Muscle of leg (tissue), 3 donors: ENCODE measurements at regions not wholly inside any gene's neighbourhood (a gene's known extent, or its start where the extent isn't known, plus 50 kb on each side); places are given as distances from the start of the nearest gene placed in this dataset.
"Not testable (repeated sequence)": the region's sequence is repeated elsewhere in the genome, so short reads cannot be mapped to it uniquely, and the experiment has no call there.

Experiments used
- DNase-seq: peaks from one replicate; pipeline ENCODE4 v3.0.0; 2013
- H3K27ac ChIP-seq: one replicate; pipeline ENCODE4 v1.5.1; 2013; ENCODE audit warnings: mild to moderate bottlenecking, low read length, control low read depth
- H3K27me3 ChIP-seq: one replicate; pipeline ENCODE4 v1.6.1; 2013; ENCODE audit warnings: low read length; ENCODE audit not compliant: control insufficient read depth, insufficient read depth
- H3K36me3 ChIP-seq: one replicate; pipeline ENCODE4 v1.6.1; 2013; ENCODE audit warnings: low read length; ENCODE audit not compliant: control insufficient read depth, insufficient read depth
- H3K4me1 ChIP-seq: one replicate; pipeline ENCODE4 v1.6.1; 2013; ENCODE audit warnings: low read length; ENCODE audit not compliant: control insufficient read depth, insufficient read depth
- H3K4me3 ChIP-seq: one replicate; pipeline ENCODE4 v1.5.1; 2013; ENCODE audit warnings: low read length, control low read depth
- H3K9me3 ChIP-seq: replicated peaks from 2 replicates; pipeline ENCODE4 v1.6.1; 2013; ENCODE audit warnings: low read depth, low read length; ENCODE audit not compliant: control insufficient read depth
- WGBS: methylation state at CpG from one replicate; pipeline ENCODE4 v1.1.5; 2013; ENCODE audit warnings: missing lambda C conversion rate; ENCODE audit not compliant: insufficient coverage; 5-methylcytosine and 5-hydroxymethylcytosine counted together

- no peak overlapping the region for H3K27ac ChIP-seq
- DNase-seq = no peak
- no peaks in the 10 kb centered on the region for H3K36me3 ChIP-seq
- no peaks in the 10 kb centered on the region for H3K4me1 ChIP-seq
- no peaks in the 10 kb centered on the region for H3K9me3 ChIP-seq
- no peak overlapping the region for H3K4me3 ChIP-seq
- H3K27me3 ChIP-seq = no peaks in the 10 kb centered on the region
Observed at GRCh38 chr1:199585392-199585791, 442.1 kb upstream of the NR5A2 start.

DNA sequence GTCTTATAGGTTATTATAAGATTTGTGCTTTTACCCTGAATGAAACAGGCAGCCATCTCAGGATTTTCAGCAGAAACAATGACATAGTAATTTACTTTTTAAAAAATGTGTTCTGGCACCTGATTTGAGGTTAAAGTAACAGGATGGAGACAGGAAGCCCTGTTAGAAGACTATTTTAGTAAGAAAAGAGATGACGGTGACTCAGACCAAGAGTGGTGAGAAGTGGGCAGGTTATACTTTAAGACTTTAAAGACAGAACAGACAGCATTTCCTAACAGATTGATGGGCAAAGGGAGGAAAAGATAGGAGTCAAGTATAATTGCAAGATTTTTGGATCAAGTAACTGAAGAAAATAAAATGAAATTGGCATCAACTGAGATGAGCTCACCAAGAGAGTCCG is 436.8 kb upstream of the NR5A2 start:
- Histone ChIP-seq H3K27ac (no peak overlapping the region), H3K27me3 (no peaks in the 10 kb centered on the region), H3K36me3 (no peaks in the 10 kb centered on the region), H3K4me3 (no peak overlapping the region), H3K4me1 (no peaks in the 10 kb centered on the region), H3K9me3 (no peaks in the 10 kb centered on the region)
- no peak for DNase-seq
- 45% methylated on average over 2 of the region's 2 CpGs for WGBS

DNA sequence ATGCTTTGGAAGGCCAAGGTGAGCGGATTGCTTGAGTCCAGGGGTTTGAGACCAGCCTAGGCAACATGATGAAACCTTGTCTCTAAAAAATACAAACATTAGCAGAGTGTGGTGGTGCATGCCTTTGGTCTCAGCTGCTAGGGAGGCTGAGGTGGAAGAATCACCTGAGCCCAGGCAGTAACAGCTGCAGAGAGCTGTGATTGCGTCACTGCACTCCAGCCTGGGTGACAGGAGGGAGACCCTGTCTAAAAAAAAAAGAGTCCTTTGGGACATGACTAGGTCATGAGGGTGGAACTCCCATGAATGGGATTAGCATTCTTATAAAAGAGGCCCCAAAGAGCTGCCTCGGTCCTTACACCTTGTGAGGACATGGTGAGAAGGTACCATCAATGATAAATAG is 436.0 kb upstream of the NR5A2 start:
- Histone ChIP-seq H3K9me3 (no peaks in the 10 kb centered on the region), H3K36me3 (no peaks in the 10 kb centered on the region), H3K4me3 (no peak overlapping the region), H3K4me1 (no peaks in the 10 kb centered on the region), H3K27me3 (no peaks in the 10 kb centered on the region), H3K27ac (no peak overlapping the region)
- WGBS = 96% methylated on average over 2 of the region's 3 CpGs
- DNase-seq = no peak

DNA sequence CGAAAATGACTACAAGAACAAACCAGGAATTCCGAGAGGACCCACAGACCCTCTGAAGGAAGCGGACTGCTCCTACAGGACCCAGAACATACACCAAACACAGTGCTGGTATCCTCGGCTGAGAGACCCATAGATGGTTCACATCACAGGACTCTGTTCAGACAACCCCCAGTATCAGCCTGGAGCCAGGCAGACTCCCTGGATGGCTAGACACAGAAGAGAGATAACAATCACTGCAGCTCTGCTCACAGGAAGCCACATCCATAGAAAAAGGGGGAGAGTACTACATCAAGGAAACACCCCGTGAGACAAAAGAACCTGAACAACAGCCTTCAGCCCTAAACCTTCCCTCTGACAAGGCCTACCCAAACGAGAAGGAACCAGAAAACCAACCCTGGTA is 434.0 kb upstream of the NR5A2 start:
- Histone ChIP-seq H3K4me3 (no peak overlapping the region), H3K4me1 (no peaks in the 10 kb centered on the region), H3K27ac (no peak overlapping the region), H3K36me3 (no peaks in the 10 kb centered on the region), H3K27me3 (no peaks in the 10 kb centered on the region), H3K9me3 (no peaks in the 10 kb centered on the region)
- 100% methylated on average over 1 of the region's 6 CpGs for WGBS
- no peak for DNase-seq

DNA sequence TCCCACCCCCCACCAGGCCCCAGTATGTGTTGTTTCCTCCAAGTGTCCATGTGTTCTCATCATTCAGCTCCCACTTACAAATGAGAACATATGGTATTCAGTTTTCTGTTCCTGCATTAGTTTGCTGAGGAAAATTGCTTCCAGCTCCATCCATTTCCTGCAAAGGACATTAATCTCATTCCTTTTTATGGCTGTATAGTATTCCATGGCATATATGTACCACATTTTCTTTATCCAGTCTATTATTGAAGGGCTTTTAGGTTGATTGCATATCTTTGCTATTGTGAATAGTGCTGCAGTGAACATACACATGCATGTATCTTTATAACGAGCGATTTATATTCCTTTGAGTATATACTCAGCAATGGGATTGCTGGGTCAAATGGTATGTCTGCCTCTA is 431.1 kb upstream of the NR5A2 start:
- H3K4me1 ChIP-seq, H3K4me3 ChIP-seq, DNase-seq, H3K27ac ChIP-seq, H3K9me3 ChIP-seq, H3K27me3 ChIP-seq, H3K36me3 ChIP-seq: not testable (repeated sequence)
- no CpG with 5 or more reads among the region's 2 CpGs for WGBS

DNA sequence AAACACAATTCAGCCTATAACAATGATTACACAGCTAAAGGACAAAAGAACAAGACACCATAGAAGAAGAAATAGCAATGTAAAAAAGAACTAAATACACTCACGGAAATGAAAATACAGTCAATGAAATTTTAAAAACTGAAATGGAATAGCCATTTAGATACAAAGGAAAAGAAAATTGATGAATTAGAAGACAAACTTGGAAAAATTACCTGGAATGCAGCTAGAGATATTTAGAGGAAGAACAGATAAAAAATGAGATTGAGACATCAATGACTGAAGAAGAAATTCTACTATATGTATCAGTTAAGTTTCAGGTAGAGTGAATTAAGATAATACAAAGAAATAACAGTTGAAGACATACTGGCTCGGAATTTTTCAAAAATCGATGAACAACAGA is 430.4 kb upstream of the NR5A2 start:
- no peak for DNase-seq
- no peak overlapping the region for H3K4me3 ChIP-seq
- H3K36me3 ChIP-seq = no peaks in the 10 kb centered on the region
- H3K4me1 ChIP-seq = no peaks in the 10 kb centered on the region
- peaks cover 2% of the 10 kb centered on the region for H3K9me3 ChIP-seq
- no CpG with 5 or more reads among the region's 3 CpGs for WGBS
- no peak overlapping the region for H3K27ac ChIP-seq
- no peaks in the 10 kb centered on the region for H3K27me3 ChIP-seq

- DNase-seq = no peak
- H3K27ac ChIP-seq = no peak overlapping the region
- 100% methylated on average over 2 of the region's 4 CpGs for WGBS
- no peaks in the 10 kb centered on the region for H3K27me3 ChIP-seq
- no peaks in the 10 kb centered on the region for H3K36me3 ChIP-seq
- no peaks in the 10 kb centered on the region for H3K9me3 ChIP-seq
- no peak overlapping the region for H3K4me3 ChIP-seq
- H3K4me1 ChIP-seq = no peaks in the 10 kb centered on the region
Observed at GRCh38 chr1:199608414-199608813, 419.1 kb upstream of the NR5A2 start.

GRCh38 chr1:199612976-199613774 is 414.3 kb upstream of the NR5A2 start:
- WGBS = no CpG with 5 or more reads among the region's 6 CpGs

GRCh38 chr1:199616947-199617346 is 410.6 kb upstream of the NR5A2 start:
- DNase-seq = no peak
- no peaks in the 10 kb centered on the region for H3K4me1 ChIP-seq
- no peak overlapping the region for H3K4me3 ChIP-seq
- H3K36me3 ChIP-seq = no peaks in the 10 kb centered on the region
- H3K27ac ChIP-seq = no peak overlapping the region
- no CpG with 5 or more reads among the region's 1 CpG for WGBS
- no peaks in the 10 kb centered on the region for H3K9me3 ChIP-seq
- H3K27me3 ChIP-seq = no peaks in the 10 kb centered on the region

More at GRCh38 chr1:199612976-199613774, 414.3 kb upstream of the NR5A2 start:
- no peak overlapping the region for H3K27ac ChIP-seq
- no peaks in the 10 kb centered on the region for H3K27me3 ChIP-seq
- no peaks in the 10 kb centered on the region for H3K9me3 ChIP-seq
- no peaks in the 10 kb centered on the region for H3K4me1 ChIP-seq
- no peaks in the 10 kb centered on the region for H3K36me3 ChIP-seq
- no peak overlapping the region for H3K4me3 ChIP-seq
- DNase-seq = no peak

DNA sequence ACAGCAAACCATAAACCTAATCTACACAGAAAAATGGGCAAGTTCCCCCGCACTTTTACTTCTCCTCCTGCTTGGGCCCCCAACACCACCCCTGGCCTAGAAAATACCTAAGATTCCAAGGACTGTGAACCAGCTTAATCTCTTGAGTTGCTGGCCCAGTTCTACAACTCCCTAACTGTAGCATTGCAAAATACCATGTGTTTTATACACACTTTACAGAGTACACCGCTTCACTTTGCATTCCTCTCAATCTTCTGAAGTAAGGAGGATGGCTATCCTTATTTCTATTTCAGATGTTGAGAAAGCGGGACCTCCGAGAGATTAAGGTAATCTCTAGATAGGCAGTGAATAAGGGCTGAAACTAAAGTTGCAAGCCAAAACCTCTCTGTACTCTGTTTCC is 408.3 kb upstream of the NR5A2 start:
- H3K27ac ChIP-seq = no peak overlapping the region
- no peaks in the 10 kb centered on the region for H3K4me1 ChIP-seq
- no peak for DNase-seq
- no peaks in the 10 kb centered on the region for H3K9me3 ChIP-seq
- H3K36me3 ChIP-seq = no peaks in the 10 kb centered on the region
- WGBS = 67% methylated on average over 1 of the region's 4 CpGs
- H3K27me3 ChIP-seq = no peaks in the 10 kb centered on the region
- H3K4me3 ChIP-seq = no peak overlapping the region

DNA sequence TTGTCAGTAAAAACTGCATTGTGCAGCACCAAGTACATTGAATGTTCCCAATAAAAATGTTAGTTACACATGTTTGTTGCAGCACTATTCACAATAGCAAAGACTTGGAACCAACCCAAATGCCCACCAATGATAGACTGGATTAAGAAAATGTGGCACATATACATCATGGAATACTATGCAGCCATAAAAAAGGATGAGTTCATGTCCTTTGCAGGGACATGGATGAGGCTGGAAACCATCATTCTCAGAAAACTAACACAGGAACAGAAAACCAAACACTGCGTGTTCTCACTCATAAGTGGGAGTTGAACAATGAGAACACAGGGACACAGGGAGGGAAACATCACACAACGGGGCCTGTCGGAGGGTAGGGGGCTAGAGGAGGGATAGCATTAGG is 401.3 kb upstream of the NR5A2 start:
- H3K4me1 ChIP-seq, H3K9me3 ChIP-seq, H3K27ac ChIP-seq, H3K27me3 ChIP-seq, DNase-seq, H3K36me3 ChIP-seq, H3K4me3 ChIP-seq: not testable (repeated sequence)
- WGBS = 50% methylated on average over 2 of the region's 3 CpGs
